ENCODE measurements at regions not wholly inside any gene's neighbourhood (a gene's known extent, or its start where the extent isn't known, plus 50 kb on each side); places are given as distances from the start of the nearest gene placed in this dataset.

- Histone ChIP-seq H3K27me3 (no peaks in the 10 kb centered on the region), H3K27ac (no peak overlapping the region), H3K9me3 (no peaks in the 10 kb centered on the region), H3K4me3 (no peak overlapping the region), H3K4me1 (no peaks in the 10 kb centered on the region), H3K36me3 (no peaks in the 10 kb centered on the region)
- FAIRE-seq (no peak), ATAC-seq (no peak), DNase-seq (no peak)
- 85 to 91% methylated on average over 11 of the region's 11 CpGs for WGBS, 2 donors
- intact Hi-C loops (cut with DNase I), result no loop called here
- no peak for TF ChIP-seq CTCF (IDR thresholded peaks at IDR 0.05)
These were observed 176.2 kb upstream of the AHI1 start for GRCh38 chr6:135673501-135674309.

DNA sequence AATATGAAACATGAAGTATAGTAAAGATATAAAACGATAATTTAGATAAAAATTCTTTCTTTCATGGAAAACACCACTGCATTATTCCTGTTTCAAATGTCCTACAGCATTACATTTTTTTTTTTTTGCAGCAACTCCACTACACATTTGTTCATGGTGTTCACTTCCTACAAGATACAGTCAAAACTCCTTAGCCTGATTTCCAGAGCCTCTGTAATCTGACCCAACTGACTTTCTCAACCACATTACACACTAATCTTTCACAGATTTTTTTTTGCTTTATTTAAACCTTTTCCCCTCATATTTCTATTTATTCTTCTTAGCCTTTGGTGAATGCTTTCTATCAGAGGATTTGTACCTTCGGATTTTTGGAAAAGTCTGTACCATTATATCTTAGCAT, 176.5 kb upstream of the PDE7B start:
- intact Hi-C loops (cut with DNase I), result no loop called here
- H3K4me1 ChIP-seq, result no peaks in the 10 kb centered on the region
- FAIRE-seq (no peak), DNase-seq (no peak), ATAC-seq (no peak)
- no peak for TF ChIP-seq CTCF (IDR thresholded peaks at IDR 0.05)
- H3K4me3 ChIP-seq, result no peak overlapping the region
- H3K27me3 ChIP-seq, result no peaks in the 10 kb centered on the region
- H3K9me3 ChIP-seq, result no peaks in the 10 kb centered on the region
- no peak overlapping the region for H3K27ac ChIP-seq
- no peaks in the 10 kb centered on the region for H3K36me3 ChIP-seq
- 70 to 71% methylated on average over 2 of the region's 2 CpGs for WGBS, 2 donors

- no peak for FAIRE-seq
- no peaks in the 10 kb centered on the region for H3K36me3 ChIP-seq
- H3K9me3 ChIP-seq, result no peaks in the 10 kb centered on the region
- no peak overlapping the region for H3K4me3 ChIP-seq
- WGBS, 2 donors, result 52 to 61% methylated on average over 1 of the region's 1 CpG
- H3K27me3 ChIP-seq, result no peaks in the 10 kb centered on the region
- ATAC-seq, result no peak
- DNase-seq, result no peak
- intact Hi-C loops (cut with DNase I), result no loop called here
- no peak for TF ChIP-seq CTCF (IDR thresholded peaks at IDR 0.05)
- H3K4me1 ChIP-seq, result peaks cover 0 to 3% (median 3%) of the 10 kb centered on the region in 3 donors
- H3K27ac ChIP-seq, result no peak overlapping the region
These were observed 175.6 kb upstream of the PDE7B start for GRCh38 chr6:135675862-135676261.

GRCh38 chr6:135680964-135681913, 170.3 kb upstream of the PDE7B start:
- 52 to 57% methylated on average over 2 of the region's 2 CpGs for WGBS, 2 donors
- no peak for FAIRE-seq
- peak in 2 of 6 donors; percentile 4 to 10 for DNase-seq
- Histone ChIP-seq H3K9me3 (no peaks in the 10 kb centered on the region), H3K27ac (peak overlapping the region in 1 of 4 donors; percentile 15), H3K4me3 (no peak overlapping the region), H3K27me3 (no peaks in the 10 kb centered on the region), H3K4me1 (peaks cover 4 to 10% (median 4%) of the 10 kb centered on the region in 3 donors), H3K36me3 (no peaks in the 10 kb centered on the region)
- no peak for TF ChIP-seq CTCF (IDR thresholded peaks at IDR 0.05)
- peak; percentile 67 to 93 (median 72) for ATAC-seq
- intact Hi-C loops (cut with DNase I), result no loop called here
